HG02970 (cell line): ENCODE measurements at regions not wholly inside any gene's neighbourhood (a gene's known extent, or its start where the extent isn't known, plus 50 kb on each side); places are given as distances from the start of the nearest gene placed in this dataset.

Source experiments
- ATAC-seq: cut with Tn5 transposase; IDR thresholded peaks from one replicate; pipeline ENCODE4 v1.9.1; 2021; ENCODE audit warnings: mild to moderate bottlenecking, moderate library complexity, moderate number of reproducible peaks; ENCODE audit not compliant: unreplicated experiment, low FRiP score

- no peak for ATAC-seq
Observed at GRCh38 chr20:53752583-53752970, 158.9 kb upstream of the ZNF217 start.

- ATAC-seq = no peak
Observed at GRCh38 chr20:53751620-53752318, 158.1 kb upstream of the ZNF217 start.

GRCh38 chr20:53750827-53751619 lies 157.4 kb upstream of the ZNF217 start:
- no peak for ATAC-seq

- ATAC-seq = no peak
Observed at GRCh38 chr20:53749499-53749898, 155.9 kb upstream of the ZNF217 start.

GRCh38 chr20:53748821-53749421 lies 155.3 kb upstream of the ZNF217 start:
- no peak for ATAC-seq

- ATAC-seq = no peak
Observed at GRCh38 chr20:53748176-53748575, 154.5 kb upstream of the ZNF217 start.

GRCh38 chr20:53743607-53744260 lies 150.1 kb upstream of the ZNF217 start:
- ATAC-seq = no peak

GRCh38 chr20:53742685-53743081 lies 149.0 kb upstream of the ZNF217 start:
- ATAC-seq = no peak

GRCh38 chr20:53741726-53742028 lies 148.0 kb upstream of the ZNF217 start:
- no peak for ATAC-seq

GRCh38 chr20:53739799-53740785 lies 146.5 kb upstream of the ZNF217 start:
- no peak for ATAC-seq

- no peak for ATAC-seq
Observed at GRCh38 chr20:53738945-53739798, 145.5 kb upstream of the ZNF217 start.

- ATAC-seq = no peak
Observed at GRCh38 chr20:53738039-53738944, 144.7 kb upstream of the ZNF217 start.

GRCh38 chr20:53737396-53738038 lies 143.9 kb upstream of the ZNF217 start:
- no peak for ATAC-seq

- no peak for ATAC-seq
Observed at GRCh38 chr20:53736757-53737395, 143.2 kb upstream of the ZNF217 start.

GRCh38 chr20:53736122-53736756 lies 142.6 kb upstream of the ZNF217 start:
- no peak for ATAC-seq

GRCh38 chr20:53735536-53736050 lies 142.0 kb upstream of the ZNF217 start:
- ATAC-seq = no peak
